Osteoblast (primary cell): ENCODE measurements at regions not wholly inside any gene's neighbourhood (a gene's known extent, or its start where the extent isn't known, plus 50 kb on each side); places are given as distances from the start of the nearest gene placed in this dataset.

Source experiments
- DNase-seq: peaks from one replicate; pipeline ENCODE4 v3.0.0; 2011; ENCODE audit warnings: low spot score, mixed read lengths; ENCODE audit not compliant: insufficient read length; ENCODE audit errors: missing footprints
- H2AFZ ChIP-seq: 2 replicates; pipeline ENCODE4 v1.6.0; 2011; ENCODE audit warnings: mild to moderate bottlenecking, low read length
- H3K27ac ChIP-seq: 2 replicates; pipeline ENCODE4 v1.5.1; 2011; ENCODE audit warnings: mild to moderate bottlenecking, low read depth, low read length, moderate library complexity
- H3K27me3 ChIP-seq: 2 replicates; pipeline ENCODE4 v1.6.0; 2012; ENCODE audit warnings: mild to moderate bottlenecking, control low read depth, inconsistent platforms, low read length, moderate library complexity; ENCODE audit not compliant: insufficient read depth
- H3K36me3 ChIP-seq: 2 replicates; pipeline ENCODE4 v1.5.1; 2011; ENCODE audit warnings: mild to moderate bottlenecking, low read length, control low read depth, moderate library complexity; ENCODE audit not compliant: insufficient read depth
- H3K4me1 ChIP-seq: 2 replicates; pipeline ENCODE4 v1.5.1; 2011; ENCODE audit warnings: mild to moderate bottlenecking, low read length, control low read depth, moderate library complexity; ENCODE audit not compliant: insufficient read depth
- H3K4me2 ChIP-seq: 2 replicates; pipeline ENCODE4 v1.6.0; 2011; ENCODE audit warnings: mild to moderate bottlenecking, low read length; ENCODE audit not compliant: insufficient read depth
- H3K4me3 ChIP-seq: fragments of 200-600 bp; sonication (generic); 3 replicates; pipeline ENCODE4 v1.5.1; 2012; ENCODE audit warnings: mild to moderate bottlenecking, low read length, inconsistent platforms; ENCODE audit not compliant: insufficient read depth
- H3K79me2 ChIP-seq: 2 replicates; pipeline ENCODE4 v1.6.0; 2012; ENCODE audit warnings: mild to moderate bottlenecking, low read length, control low read depth, inconsistent platforms; ENCODE audit not compliant: insufficient read depth
- H3K9me3 ChIP-seq: 2 replicates; pipeline ENCODE4 v1.5.1; 2011; ENCODE audit warnings: low read depth, low read length, control low read depth
- H4K20me1 ChIP-seq: 2 replicates; pipeline ENCODE4 v1.6.0; 2012; ENCODE audit warnings: mild to moderate bottlenecking, low read length, control low read depth; ENCODE audit not compliant: insufficient read depth
- CTCF ChIP-seq: IDR thresholded peaks from 2 replicates; pipeline ENCODE4 v1.5.1; 2011; ENCODE audit warnings: mild to moderate bottlenecking, low read depth, low read length, moderate library complexity; ENCODE audit errors: extremely low read depth

- H3K9me3 ChIP-seq, result no peaks in the 10 kb centered on the region
- H3K4me2 ChIP-seq, result no peak overlapping the region
- TF ChIP-seq CTCF, result no peak
- no peaks in the 10 kb centered on the region for H4K20me1 ChIP-seq
- H2AFZ ChIP-seq, result no peak overlapping the region
- no peaks in the 10 kb centered on the region for H3K4me1 ChIP-seq
- no peak for DNase-seq
- H3K79me2 ChIP-seq, result no peaks in the 10 kb centered on the region
- no peak overlapping the region for H3K4me3 ChIP-seq
- no peak overlapping the region for H3K27ac ChIP-seq
- no peaks in the 10 kb centered on the region for H3K27me3 ChIP-seq
- H3K36me3 ChIP-seq, result no peaks in the 10 kb centered on the region
These were observed 1086.5 kb downstream of the EFNA5 start for GRCh38 chr5:106584268-106584667.

GRCh38 chr5:106578736-106579135 lies 1092.0 kb downstream of the EFNA5 start:
- Histone ChIP-seq H3K4me2 (no peak overlapping the region), H3K27me3 (no peaks in the 10 kb centered on the region), H3K79me2 (no peaks in the 10 kb centered on the region), H3K4me1 (no peaks in the 10 kb centered on the region), H3K4me3 (no peak overlapping the region), H3K9me3 (no peaks in the 10 kb centered on the region), H2AFZ (no peak overlapping the region), H3K27ac (no peak overlapping the region), H3K36me3 (no peaks in the 10 kb centered on the region), H4K20me1 (no peaks in the 10 kb centered on the region)
- no peak for DNase-seq
- no peak for TF ChIP-seq CTCF

- Histone ChIP-seq H3K79me2 (no peaks in the 10 kb centered on the region), H3K4me2 (no peak overlapping the region), H3K9me3 (no peaks in the 10 kb centered on the region), H3K36me3 (no peaks in the 10 kb centered on the region), H3K4me3 (no peak overlapping the region), H3K27ac (no peak overlapping the region), H4K20me1 (no peaks in the 10 kb centered on the region), H3K4me1 (no peaks in the 10 kb centered on the region), H2AFZ (no peak overlapping the region), H3K27me3 (no peaks in the 10 kb centered on the region)
- no peak for TF ChIP-seq CTCF
- DNase-seq, result no peak
These were observed 1095.9 kb downstream of the EFNA5 start for GRCh38 chr5:106574820-106575219.

- no peak for TF ChIP-seq CTCF
- no peaks in the 10 kb centered on the region for H3K4me1 ChIP-seq
- H3K4me2 ChIP-seq, result no peak overlapping the region
- no peaks in the 10 kb centered on the region for H3K36me3 ChIP-seq
- H3K9me3 ChIP-seq, result no peaks in the 10 kb centered on the region
- H2AFZ ChIP-seq, result no peak overlapping the region
- no peaks in the 10 kb centered on the region for H3K79me2 ChIP-seq
- no peak overlapping the region for H3K4me3 ChIP-seq
- H4K20me1 ChIP-seq, result no peaks in the 10 kb centered on the region
- no peak overlapping the region for H3K27ac ChIP-seq
- no peaks in the 10 kb centered on the region for H3K27me3 ChIP-seq
- no peak for DNase-seq
These were observed 1104.7 kb downstream of the EFNA5 start for GRCh38 chr5:106566031-106566430.
